NB4 (cell line): ENCODE measurements at regions not wholly inside any gene's neighbourhood (a gene's known extent, or its start where the extent isn't known, plus 50 kb on each side); places are given as distances from the start of the nearest gene placed in this dataset.
A peak's percentile ranks its signal among the peaks of the same experiment; 100 is the strongest.

Experiments used
- DNase-seq: peaks from one replicate; pipeline ENCODE4 v3.0.0; 2010; ENCODE audit warnings: low read depth
- H3K4me3 ChIP-seq: one replicate; pipeline ENCODE4 v1.5.1; 2011; ENCODE audit warnings: mild to moderate bottlenecking, low read depth, low read length, moderate library complexity
- MAX ChIP-seq: IDR thresholded peaks from 2 replicates; pipeline ENCODE4 v1.6.1; 2011; ENCODE audit warnings: low read depth, low read length
- MYC ChIP-seq: IDR thresholded peaks from 2 replicates; pipeline ENCODE4 v1.6.1; 2011; ENCODE audit warnings: low read depth, low read length
- POLR2A ChIP-seq: IDR thresholded peaks from 2 replicates; pipeline ENCODE4 v1.6.1; 2011; ENCODE audit warnings: mild to moderate bottlenecking; ENCODE audit not compliant: insufficient read length; ENCODE audit errors: extremely low read depth
- TF ChIP-seq, protein P1 (sequence below): IDR thresholded peaks from one replicate; pipeline ENCODE4 v1.5.1; 2012; ENCODE audit warnings: low read depth, low read length

GRCh38 chr11:119983240-119983732 lies 154.6 kb downstream of the TRIM29 start:
- TF ChIP-seq, protein P1, sequence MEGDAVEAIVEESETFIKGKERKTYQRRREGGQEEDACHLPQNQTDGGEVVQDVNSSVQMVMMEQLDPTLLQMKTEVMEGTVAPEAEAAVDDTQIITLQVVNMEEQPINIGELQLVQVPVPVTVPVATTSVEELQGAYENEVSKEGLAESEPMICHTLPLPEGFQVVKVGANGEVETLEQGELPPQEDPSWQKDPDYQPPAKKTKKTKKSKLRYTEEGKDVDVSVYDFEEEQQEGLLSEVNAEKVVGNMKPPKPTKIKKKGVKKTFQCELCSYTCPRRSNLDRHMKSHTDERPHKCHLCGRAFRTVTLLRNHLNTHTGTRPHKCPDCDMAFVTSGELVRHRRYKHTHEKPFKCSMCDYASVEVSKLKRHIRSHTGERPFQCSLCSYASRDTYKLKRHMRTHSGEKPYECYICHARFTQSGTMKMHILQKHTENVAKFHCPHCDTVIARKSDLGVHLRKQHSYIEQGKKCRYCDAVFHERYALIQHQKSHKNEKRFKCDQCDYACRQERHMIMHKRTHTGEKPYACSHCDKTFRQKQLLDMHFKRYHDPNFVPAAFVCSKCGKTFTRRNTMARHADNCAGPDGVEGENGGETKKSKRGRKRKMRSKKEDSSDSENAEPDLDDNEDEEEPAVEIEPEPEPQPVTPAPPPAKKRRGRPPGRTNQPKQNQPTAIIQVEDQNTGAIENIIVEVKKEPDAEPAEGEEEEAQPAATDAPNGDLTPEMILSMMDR = peak; percentile 17
- TF ChIP-seq MYC = no peak
- DNase-seq = no peak
- H3K4me3 ChIP-seq = no peak overlapping the region

DNA sequence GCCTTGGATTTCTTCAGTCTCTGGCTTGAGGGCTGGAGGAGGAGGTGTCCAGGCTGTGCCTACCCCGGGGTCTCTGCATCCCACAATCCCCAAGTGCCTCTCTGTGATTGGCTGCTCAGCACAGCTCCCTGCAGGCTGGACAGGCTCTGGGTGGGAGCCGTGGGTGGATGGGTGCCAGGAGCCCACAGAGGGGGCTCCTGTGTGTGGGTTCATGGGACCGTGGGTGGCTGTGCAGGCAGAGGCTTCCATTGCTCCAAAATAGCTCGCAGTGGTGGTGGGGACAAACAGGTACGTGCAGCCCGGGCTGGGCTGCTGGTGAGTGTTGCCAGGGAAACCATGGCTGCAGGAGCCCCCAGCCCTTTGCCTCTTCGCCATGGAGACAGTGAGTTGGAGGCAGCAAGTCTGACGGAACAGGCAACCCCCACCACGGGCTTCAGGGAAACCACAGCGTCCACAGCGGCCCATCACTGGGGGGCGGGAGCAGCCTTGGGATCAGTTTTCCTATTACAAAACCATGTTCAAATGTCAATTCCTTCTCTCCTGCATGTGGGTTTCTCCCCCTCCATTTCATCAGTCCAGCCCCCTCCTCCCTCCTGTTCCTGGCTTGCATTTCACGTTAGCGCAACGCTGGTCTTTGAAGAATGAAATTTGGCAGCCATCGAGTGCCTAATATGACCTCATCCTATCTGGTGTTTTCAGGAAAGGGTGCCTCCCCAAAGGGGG lies 155.2 kb downstream of the TRIM29 start:
- no peak overlapping the region for H3K4me3 ChIP-seq
- TF ChIP-seq MYC (no peak), POLR2A (no peak), MAX (no peak)
- TF ChIP-seq, protein P1 = no peak
- DNase-seq = no peak

DNA sequence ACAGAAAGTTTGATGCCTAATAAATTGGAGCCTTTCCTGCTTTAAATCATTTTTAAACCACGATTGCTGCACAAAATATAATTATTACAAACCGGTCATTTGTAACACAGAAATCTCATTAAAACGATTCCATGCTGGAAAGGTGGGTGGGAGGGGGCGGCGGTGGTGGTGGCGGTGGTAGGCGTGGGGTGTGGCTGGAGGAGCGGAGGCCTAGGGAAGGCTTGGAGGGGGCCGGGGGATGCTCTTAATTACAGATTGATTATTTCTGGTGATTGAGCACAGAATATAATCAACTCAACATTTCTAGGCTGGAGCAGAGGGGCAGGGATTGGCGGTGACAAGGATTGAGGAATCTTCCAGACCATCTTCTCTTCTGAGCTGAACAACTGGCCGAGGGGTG lies 157.5 kb downstream of the TRIM29 start:
- no peak overlapping the region for H3K4me3 ChIP-seq
- TF ChIP-seq MAX (no peak), MYC (no peak), POLR2A (no peak)
- TF ChIP-seq, protein P1 = no peak
- DNase-seq = no peak

GRCh38 chr11:119979701-119980100 lies 158.2 kb downstream of the TRIM29 start:
- DNase-seq = no peak
- no peak overlapping the region for H3K4me3 ChIP-seq
- TF ChIP-seq MYC = no peak
- TF ChIP-seq, protein P1 = no peak
- TF ChIP-seq POLR2A = no peak
- TF ChIP-seq MAX = no peak

DNA sequence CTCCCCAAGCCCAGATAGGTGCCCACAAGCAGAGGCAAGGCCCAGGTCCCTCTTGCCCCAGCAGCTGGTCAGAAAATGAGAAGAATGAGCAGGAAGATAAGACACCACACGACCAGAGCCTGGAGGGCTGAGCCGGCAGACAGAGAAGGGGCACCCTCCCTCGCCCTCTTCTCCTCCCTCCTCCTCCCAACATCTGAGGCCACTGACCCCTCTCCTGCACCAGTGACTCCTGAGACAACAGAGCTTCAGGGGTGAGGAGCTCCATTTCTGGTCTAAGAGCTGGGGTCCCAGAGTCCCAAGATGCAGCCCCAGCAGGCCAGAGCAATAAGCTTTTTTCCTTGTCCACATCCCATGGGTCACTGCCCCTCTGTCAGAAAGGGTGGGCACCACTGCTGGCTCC lies 159.2 kb downstream of the TRIM29 start:
- TF ChIP-seq MAX (no peak), MYC (no peak), POLR2A (no peak)
- TF ChIP-seq, protein P1 = no peak
- DNase-seq = no peak
- no peak overlapping the region for H3K4me3 ChIP-seq

- no peak for TF ChIP-seq POLR2A
- TF ChIP-seq MYC = no peak
- no peak for TF ChIP-seq MAX
- TF ChIP-seq, protein P1 = no peak
- H3K4me3 ChIP-seq = no peak overlapping the region
- peak; percentile 37 for DNase-seq
These were observed 160.0 kb downstream of the TRIM29 start for GRCh38 chr11:119977881-119978280.
